Loucy (cell line): ENCODE measurements at regions not wholly inside any gene's neighbourhood (a gene's known extent, or its start where the extent isn't known, plus 50 kb on each side); places are given as distances from the start of the nearest gene placed in this dataset.

Experiments
- CTCF ChIP-seq: fragments of 200-600 bp; sonication (generic); conservative IDR thresholded peaks from 2 replicates; pipeline ENCODE4 v1.5.1; 2014; ENCODE audit warnings: mild to moderate bottlenecking, antibody characterized with exemption, low read length
- EZH2phosphoT487 ChIP-seq: fragments of 200-600 bp; IDR thresholded peaks from 2 replicates; pipeline ENCODE4 v1.6.1; 2018; ENCODE audit warnings: antibody characterized with exemption, mild to moderate bottlenecking, moderate library complexity, borderline replicate concordance

- no peak for TF ChIP-seq CTCF
- no peak for TF ChIP-seq EZH2phosphoT487
These were observed 86.7 kb upstream of the THUMPD2 start for GRCh38 chr2:39865751-39866150.
